ENCODE measurements at regions not wholly inside any gene's neighbourhood (a gene's known extent, or its start where the extent isn't known, plus 50 kb on each side); places are given as distances from the start of the nearest gene placed in this dataset.

GRCh38 chr2:224213396-224213795, 174.3 kb upstream of the SERPINE2 start:
- Mint-ChIP-seq H3K4me3 (no peak overlapping the region), H3K27ac (no peak overlapping the region), H3K4me1 (no peaks in the 10 kb centered on the region), H3K27me3 (peaks cover 6% of the 10 kb centered on the region), H3K36me3 (no peaks in the 10 kb centered on the region), H3K9me3 (no peaks in the 10 kb centered on the region)
- ATAC-seq (ENCODE audit: low read depth) (no peak), DNase-seq (ENCODE audit: low spot score in 2 of 2) (no peak)

GRCh38 chr2:224211791-224212190, 172.7 kb upstream of the SERPINE2 start:
- Mint-ChIP-seq H3K27ac (no peak overlapping the region), H3K4me1 (no peaks in the 10 kb centered on the region), H3K27me3 (peaks cover 9% of the 10 kb centered on the region), H3K36me3 (no peaks in the 10 kb centered on the region), H3K9me3 (no peaks in the 10 kb centered on the region), H3K4me3 (no peak overlapping the region)
- no peak for DNase-seq (ENCODE audit: low spot score in 2 of 2)
- no peak for ATAC-seq (ENCODE audit: low read depth)

GRCh38 chr2:224211181-224211480, 172.0 kb upstream of the SERPINE2 start:
- ATAC-seq (ENCODE audit: low read depth): no peak
- Mint-ChIP-seq H3K4me1 (no peaks in the 10 kb centered on the region), H3K36me3 (no peaks in the 10 kb centered on the region), H3K27me3 (peaks cover 11% of the 10 kb centered on the region), H3K4me3 (no peak overlapping the region), H3K27ac (no peak overlapping the region), H3K9me3 (no peaks in the 10 kb centered on the region)
- no peak for DNase-seq (ENCODE audit: low spot score in 2 of 2)

GRCh38 chr2:224210286-224211180, 171.4 kb upstream of the SERPINE2 start:
- Mint-ChIP-seq H3K27ac (no peak overlapping the region), H3K36me3 (no peaks in the 10 kb centered on the region), H3K27me3 (peaks cover 13% of the 10 kb centered on the region), H3K4me1 (no peaks in the 10 kb centered on the region), H3K9me3 (no peaks in the 10 kb centered on the region), H3K4me3 (no peak overlapping the region)
- ATAC-seq (ENCODE audit: low read depth) (no peak), DNase-seq (ENCODE audit: low spot score in 2 of 2) (no peak)

GRCh38 chr2:224209555-224210285, 170.6 kb upstream of the SERPINE2 start:
- H3K27me3 Mint-ChIP-seq: peaks cover 15% of the 10 kb centered on the region
- no peak for DNase-seq (ENCODE audit: low spot score in 2 of 2)

GRCh38 chr2:224208443-224208842, 169.4 kb upstream of the SERPINE2 start:
- no peaks in the 10 kb centered on the region for H3K9me3 Mint-ChIP-seq
- peaks cover 12% of the 10 kb centered on the region for H3K27me3 Mint-ChIP-seq
- DNase-seq (ENCODE audit: low spot score in 2 of 2) (no peak), ATAC-seq (ENCODE audit: low read depth) (no peak)
- no peak overlapping the region for H3K4me3 Mint-ChIP-seq
- no peaks in the 10 kb centered on the region for H3K4me1 Mint-ChIP-seq
- no peaks in the 10 kb centered on the region for H3K36me3 Mint-ChIP-seq
- no peak overlapping the region for H3K27ac Mint-ChIP-seq

More at GRCh38 chr2:224209555-224210285, 170.6 kb upstream of the SERPINE2 start:
- no peak for ATAC-seq (ENCODE audit: low read depth)
- no peaks in the 10 kb centered on the region for H3K9me3 Mint-ChIP-seq
- H3K4me3 Mint-ChIP-seq: no peak overlapping the region
- H3K27ac Mint-ChIP-seq: no peak overlapping the region
- H3K4me1 Mint-ChIP-seq: no peaks in the 10 kb centered on the region
- no peaks in the 10 kb centered on the region for H3K36me3 Mint-ChIP-seq

- Mint-ChIP-seq H3K4me1 (no peaks in the 10 kb centered on the region), H3K27ac (no peak overlapping the region), H3K4me3 (no peak overlapping the region), H3K36me3 (no peaks in the 10 kb centered on the region), H3K27me3 (peaks cover 12% of the 10 kb centered on the region), H3K9me3 (no peaks in the 10 kb centered on the region)
- no peak for ATAC-seq (ENCODE audit: low read depth)
- no peak for DNase-seq (ENCODE audit: low spot score in 2 of 2)
Measured at GRCh38 chr2:224208007-224208406, 168.9 kb upstream of the SERPINE2 start.

- no peak for DNase-seq (ENCODE audit: low spot score in 2 of 2)
- no peak overlapping the region for H3K27ac Mint-ChIP-seq
- H3K9me3 Mint-ChIP-seq: no peaks in the 10 kb centered on the region
- H3K36me3 Mint-ChIP-seq: no peaks in the 10 kb centered on the region
- H3K27me3 Mint-ChIP-seq: peaks cover 12% of the 10 kb centered on the region
- no peaks in the 10 kb centered on the region for H3K4me1 Mint-ChIP-seq
- no peak for ATAC-seq (ENCODE audit: low read depth)
- no peak overlapping the region for H3K4me3 Mint-ChIP-seq
Measured at GRCh38 chr2:224206816-224207215, 167.7 kb upstream of the SERPINE2 start.

- H3K9me3 Mint-ChIP-seq: no peaks in the 10 kb centered on the region
Measured at GRCh38 chr2:224202281-224202865, 163.3 kb upstream of the SERPINE2 start.

GRCh38 chr2:224198436-224198835, 159.3 kb upstream of the SERPINE2 start:
- Mint-ChIP-seq H3K4me3 (no peak overlapping the region), H3K4me1 (no peaks in the 10 kb centered on the region), H3K27me3 (peaks cover 2% of the 10 kb centered on the region), H3K36me3 (no peaks in the 10 kb centered on the region), H3K9me3 (peaks cover 4% of the 10 kb centered on the region), H3K27ac (no peak overlapping the region)
- no peak for ATAC-seq (ENCODE audit: low read depth)
- no peak for DNase-seq (ENCODE audit: low spot score in 2 of 2)

More at GRCh38 chr2:224202281-224202865, 163.3 kb upstream of the SERPINE2 start:
- no peak overlapping the region for H3K4me3 Mint-ChIP-seq
- DNase-seq (ENCODE audit: low spot score in 2 of 2) (no peak), ATAC-seq (ENCODE audit: low read depth) (no peak)
- H3K4me1 Mint-ChIP-seq: no peaks in the 10 kb centered on the region
- no peaks in the 10 kb centered on the region for H3K36me3 Mint-ChIP-seq
- H3K27ac Mint-ChIP-seq: no peak overlapping the region
- peaks cover 6% of the 10 kb centered on the region for H3K27me3 Mint-ChIP-seq

- ATAC-seq (ENCODE audit: low read depth) (no peak), DNase-seq (ENCODE audit: low spot score in 2 of 2) (no peak)
- H3K4me1 Mint-ChIP-seq: no peaks in the 10 kb centered on the region
- H3K4me3 Mint-ChIP-seq: no peak overlapping the region
- peaks cover 2% of the 10 kb centered on the region for H3K27me3 Mint-ChIP-seq
- no peak overlapping the region for H3K27ac Mint-ChIP-seq
- peaks cover 4% of the 10 kb centered on the region for H3K9me3 Mint-ChIP-seq
- no peaks in the 10 kb centered on the region for H3K36me3 Mint-ChIP-seq
Measured at GRCh38 chr2:224196810-224197209, 157.7 kb upstream of the SERPINE2 start.

- H3K4me3 Mint-ChIP-seq: no peak overlapping the region
- ATAC-seq (ENCODE audit: low read depth): no peak
- H3K27me3 Mint-ChIP-seq: peaks cover 2% of the 10 kb centered on the region
Measured at GRCh38 chr2:224195925-224196571, 157.0 kb upstream of the SERPINE2 start.

GRCh38 chr2:224194161-224194560, 155.1 kb upstream of the SERPINE2 start:
- no peaks in the 10 kb centered on the region for H3K4me1 Mint-ChIP-seq
- H3K9me3 Mint-ChIP-seq: peaks cover 4% of the 10 kb centered on the region
- no peak for ATAC-seq (ENCODE audit: low read depth)
- no peak overlapping the region for H3K4me3 Mint-ChIP-seq
- no peaks in the 10 kb centered on the region for H3K36me3 Mint-ChIP-seq
- DNase-seq (ENCODE audit: low spot score in 2 of 2): no peak
- peaks cover 2% of the 10 kb centered on the region for H3K27me3 Mint-ChIP-seq
- H3K27ac Mint-ChIP-seq: no peak overlapping the region

More at GRCh38 chr2:224195925-224196571, 157.0 kb upstream of the SERPINE2 start:
- H3K36me3 Mint-ChIP-seq: no peaks in the 10 kb centered on the region
- no peak for DNase-seq (ENCODE audit: low spot score in 2 of 2)
- H3K9me3 Mint-ChIP-seq: peaks cover 4% of the 10 kb centered on the region
- no peaks in the 10 kb centered on the region for H3K4me1 Mint-ChIP-seq
- no peak overlapping the region for H3K27ac Mint-ChIP-seq

- Mint-ChIP-seq H3K36me3 (no peaks in the 10 kb centered on the region), H3K27ac (no peak overlapping the region), H3K4me3 (no peak overlapping the region), H3K4me1 (no peaks in the 10 kb centered on the region), H3K27me3 (peaks cover 6% of the 10 kb centered on the region), H3K9me3 (peaks cover 8% of the 10 kb centered on the region)
- no peak for DNase-seq (ENCODE audit: low spot score in 2 of 2)
- ATAC-seq (ENCODE audit: low read depth): no peak
Measured at GRCh38 chr2:224191465-224191864, 152.4 kb upstream of the SERPINE2 start.

All from memory B cell (primary cell).